Retina (tissue), 1 donor: ENCODE measurements at regions not wholly inside any gene's neighbourhood (a gene's known extent, or its start where the extent isn't known, plus 50 kb on each side); places are given as distances from the start of the nearest gene placed in this dataset.
"Not testable (repeated sequence)": the region's sequence is repeated elsewhere in the genome, so short reads cannot be mapped to it uniquely, and the experiment has no call there.

Experiments used
- DNase-seq: peaks from one replicate; pipeline ENCODE4 v3.0.0-alpha.2; 2016

- DNase-seq = no peak
Measured at GRCh38 chr22:48313175-48313830, 1514.4 kb downstream of the BRD1 start.

- DNase-seq = no peak
Measured at GRCh38 chr22:48310740-48311139, 1516.9 kb downstream of the BRD1 start.

- no peak for DNase-seq
Measured at GRCh38 chr22:48310289-48310688, 1517.4 kb downstream of the BRD1 start.

GRCh38 chr22:48309836-48310235 is 1517.8 kb downstream of the BRD1 start:
- no peak for DNase-seq

- DNase-seq = no peak
Measured at GRCh38 chr22:48309115-48309705, 1518.5 kb downstream of the BRD1 start.

- DNase-seq = no peak
Measured at GRCh38 chr22:48307931-48308330, 1519.7 kb downstream of the BRD1 start.

GRCh38 chr22:48306785-48307510 is 1520.7 kb downstream of the BRD1 start:
- DNase-seq = no peak

GRCh38 chr22:48306284-48306683 is 1521.4 kb downstream of the BRD1 start:
- no peak for DNase-seq

- no peak for DNase-seq
Measured at GRCh38 chr22:48305726-48306235, 1521.9 kb downstream of the BRD1 start.

GRCh38 chr22:48303369-48303725 is 1524.3 kb downstream of the BRD1 start:
- no peak for DNase-seq

GRCh38 chr22:48302657-48303368 is 1524.9 kb downstream of the BRD1 start:
- DNase-seq = no peak

- DNase-seq = no peak
Measured at GRCh38 chr22:48301908-48302307, 1525.8 kb downstream of the BRD1 start.

GRCh38 chr22:48301421-48301820 is 1526.3 kb downstream of the BRD1 start:
- DNase-seq = no peak

- no peak for DNase-seq
Measured at GRCh38 chr22:48300877-48301276, 1526.8 kb downstream of the BRD1 start.

GRCh38 chr22:48299801-48300200 is 1527.9 kb downstream of the BRD1 start:
- no peak for DNase-seq

GRCh38 chr22:48299124-48299523 is 1528.5 kb downstream of the BRD1 start:
- no peak for DNase-seq

GRCh38 chr22:48297296-48297695 is 1530.4 kb downstream of the BRD1 start:
- no peak for DNase-seq

- not testable (repeated sequence) for DNase-seq
Measured at GRCh38 chr22:48289954-48290353, 1527.5 kb downstream of the TBC1D22A start.

- no peak for DNase-seq
Measured at GRCh38 chr22:48288376-48288940, 1526.0 kb downstream of the TBC1D22A start.

- DNase-seq = no peak
Measured at GRCh38 chr22:48287031-48287430, 1524.6 kb downstream of the TBC1D22A start.

- DNase-seq = no peak
Measured at GRCh38 chr22:48284671-48285070, 1522.2 kb downstream of the TBC1D22A start.

GRCh38 chr22:48282804-48283203 is 1520.4 kb downstream of the TBC1D22A start:
- no peak for DNase-seq

- no peak for DNase-seq
Measured at GRCh38 chr22:48279461-48279756, 1517.0 kb downstream of the TBC1D22A start.
